HG03558 (cell line): ENCODE measurements at regions not wholly inside any gene's neighbourhood (a gene's known extent, or its start where the extent isn't known, plus 50 kb on each side); places are given as distances from the start of the nearest gene placed in this dataset.
"Not testable (repeated sequence)": the region's sequence is repeated elsewhere in the genome, so short reads cannot be mapped to it uniquely, and the experiment has no call there.

Experiments used
- ATAC-seq: cut with Tn5 transposase; IDR thresholded peaks from one replicate; pipeline ENCODE4 v1.9.1; 2021; ENCODE audit warnings: moderate number of reproducible peaks; ENCODE audit not compliant: unreplicated experiment; ENCODE audit errors: extremely low read depth

GRCh38 chr3:174336784-174337183, 522.4 kb upstream of the NAALADL2 start:
- no peak for ATAC-seq

GRCh38 chr3:174337227-174337626, 521.9 kb upstream of the NAALADL2 start:
- no peak for ATAC-seq

GRCh38 chr3:174340624-174341587, 518.2 kb upstream of the NAALADL2 start:
- no peak for ATAC-seq

- ATAC-seq: no peak
These were observed 517.0 kb upstream of the NAALADL2 start for GRCh38 chr3:174342171-174342570.

GRCh38 chr3:174342941-174343501, 516.1 kb upstream of the NAALADL2 start:
- ATAC-seq: no peak

GRCh38 chr3:174346141-174346540, 513.0 kb upstream of the NAALADL2 start:
- no peak for ATAC-seq

- ATAC-seq: no peak
These were observed 512.6 kb upstream of the NAALADL2 start for GRCh38 chr3:174346571-174346970.

- no peak for ATAC-seq
These were observed 511.5 kb upstream of the NAALADL2 start for GRCh38 chr3:174347474-174348138.

GRCh38 chr3:174352227-174352626, 506.9 kb upstream of the NAALADL2 start:
- no peak for ATAC-seq

GRCh38 chr3:174355505-174355904, 503.6 kb upstream of the NAALADL2 start:
- ATAC-seq: no peak

- no peak for ATAC-seq
These were observed 502.5 kb upstream of the NAALADL2 start for GRCh38 chr3:174356596-174356995.

GRCh38 chr3:174358252-174358651, 500.9 kb upstream of the NAALADL2 start:
- ATAC-seq: no peak

GRCh38 chr3:174362556-174362955, 496.6 kb upstream of the NAALADL2 start:
- no peak for ATAC-seq

GRCh38 chr3:174363256-174363655, 495.9 kb upstream of the NAALADL2 start:
- no peak for ATAC-seq

- ATAC-seq: no peak
These were observed 493.3 kb upstream of the NAALADL2 start for GRCh38 chr3:174365796-174366195.

GRCh38 chr3:174366904-174367303, 492.2 kb upstream of the NAALADL2 start:
- ATAC-seq: not testable (repeated sequence)

GRCh38 chr3:174376346-174376745, 482.8 kb upstream of the NAALADL2 start:
- ATAC-seq: no peak

- no peak for ATAC-seq
These were observed 482.0 kb upstream of the NAALADL2 start for GRCh38 chr3:174377096-174377495.

- ATAC-seq: no peak
These were observed 481.4 kb upstream of the NAALADL2 start for GRCh38 chr3:174377684-174378083.

GRCh38 chr3:174382878-174383277, 476.3 kb upstream of the NAALADL2 start:
- no peak for ATAC-seq

- no peak for ATAC-seq
These were observed 471.4 kb upstream of the NAALADL2 start for GRCh38 chr3:174387736-174388135.
